IMR-90 (cell line): ENCODE measurements at regions not wholly inside any gene's neighbourhood (a gene's known extent, or its start where the extent isn't known, plus 50 kb on each side); places are given as distances from the start of the nearest gene placed in this dataset.

Experiments
- ATAC-seq: fragments of 200-7000 bp; cut with Tn5 transposase; 2 replicates; pipeline ENCODE4 v1.9.1; 2020; ENCODE audit warnings: low read depth, mild to moderate bottlenecking, moderate library complexity
- BruUV-seq: library from RNA; stranded (reverse); fragments of 400-500 nt; replicated peaks from 2 replicates; lab custom pipeline; 2021; lab: Mats Ljungman, UMichigan
- CTCF ChIA-PET: fragments of 300-600 bp; formaldehyde crosslinking; extraction: SDS; loops from one replicate; lab custom pipeline; 2021; ENCODE audit warnings: antibody characterized with exemption; lab: Yijun Ruan, JAX
- POLR2A ChIA-PET: fragments of 300-600 bp; sonication (Branson Sonifier 250); formaldehyde crosslinking; loops from one replicate; lab custom pipeline; 2022; ENCODE audit warnings: antibody characterized with exemption; ENCODE audit not compliant: unreplicated experiment; lab: Charles Lee
- DNase-seq: peaks from one replicate; pipeline ENCODE4 v3.0.0; 2013
- H2AFZ ChIP-seq: replicated peaks from 2 replicates; pipeline ENCODE3; 2013; ENCODE audit warnings: low read length, mild to moderate bottlenecking; ENCODE audit not compliant: poor library complexity
- H2AK5ac ChIP-seq: 2 replicates; pipeline ENCODE4 v1.6.1; 2013; ENCODE audit warnings: low read depth, low read length, inconsistent platforms
- H2AK9ac ChIP-seq: replicated peaks from 2 replicates; pipeline ENCODE3; 2013; ENCODE audit warnings: mild to moderate bottlenecking, low read depth, low read length, moderate library complexity; ENCODE audit not compliant: poor library complexity
- H2BK120ac ChIP-seq: 2 replicates; pipeline ENCODE4 v1.6.1; 2013; ENCODE audit warnings: low read depth, low read length, inconsistent platforms
- H2BK15ac ChIP-seq: 3 replicates; pipeline ENCODE4 v1.6.1; 2013; ENCODE audit warnings: low read depth, low read length, inconsistent platforms
- H2BK20ac ChIP-seq: 2 replicates; pipeline ENCODE4 v1.6.1; 2013; ENCODE audit warnings: low read depth, mild to moderate bottlenecking, inconsistent platforms, low read length, moderate library complexity
- H2BK5ac ChIP-seq: 2 replicates; pipeline ENCODE4 v1.6.1; 2013; ENCODE audit warnings: mild to moderate bottlenecking, low read depth, low read length, inconsistent platforms; ENCODE audit not compliant: poor library complexity, severe bottlenecking
- H3K14ac ChIP-seq: replicated peaks from 2 replicates; pipeline ENCODE4 v1.6.1; 2013; ENCODE audit warnings: low read depth, low read length, inconsistent platforms
- H3K18ac ChIP-seq: 2 replicates; pipeline ENCODE4 v1.6.1; 2013; ENCODE audit warnings: low read depth, low read length, control low read depth
- H3K23ac ChIP-seq: 2 replicates; pipeline ENCODE4 v1.6.1; 2013; ENCODE audit warnings: low read depth, low read length, inconsistent platforms
- H3K27ac ChIP-seq: 2 replicates; pipeline ENCODE4 v1.5.1; 2013; ENCODE audit warnings: mild to moderate bottlenecking, control low read depth, low read length; ENCODE audit not compliant: insufficient read depth
- H3K27me3 ChIP-seq: 2 replicates; pipeline ENCODE4 v1.6.1; 2013; ENCODE audit warnings: low read length; ENCODE audit not compliant: control insufficient read depth, insufficient read depth
- H3K36me3 ChIP-seq: 2 replicates; pipeline ENCODE4 v1.6.1; 2013; ENCODE audit warnings: low read length, mixed read lengths; ENCODE audit not compliant: control insufficient read depth, insufficient read depth
- H3K4ac ChIP-seq: 2 replicates; pipeline ENCODE4 v1.6.1; 2013; ENCODE audit warnings: low read depth, low read length, inconsistent platforms
- H3K4me1 ChIP-seq: 2 replicates; pipeline ENCODE4 v1.6.1; 2013; ENCODE audit warnings: low read length, mixed read lengths; ENCODE audit not compliant: control insufficient read depth, insufficient read depth
- H3K4me2 ChIP-seq: 2 replicates; pipeline ENCODE4 v1.6.1; 2013; ENCODE audit warnings: low read depth, mild to moderate bottlenecking, control low read depth, low read length, moderate library complexity
- H3K4me3 ChIP-seq: 2 replicates; pipeline ENCODE4 v1.5.1; 2013; ENCODE audit warnings: low read depth, mild to moderate bottlenecking, control low read depth, low read length, moderate library complexity; ENCODE audit not compliant: insufficient read depth
- H3K56ac ChIP-seq: 2 replicates; pipeline ENCODE4 v1.6.1; 2013; ENCODE audit warnings: low read length, inconsistent platforms; ENCODE audit not compliant: insufficient read depth; ENCODE audit errors: extremely low read depth
- H3K79me1 ChIP-seq, 2 experiments: 2 replicates each; pipeline ENCODE4 v1.6.1; 2013; ENCODE audit warnings: low read length in 2 of 2, inconsistent platforms in 1 of 2, low read depth in 1 of 2
- H3K9ac ChIP-seq: 2 replicates; pipeline ENCODE4 v1.6.1; 2013; ENCODE audit warnings: low read depth, low read length, control low read depth
- H3K9me1 ChIP-seq: 2 replicates; pipeline ENCODE4 v1.6.1; 2013; ENCODE audit warnings: low read length, inconsistent platforms; ENCODE audit not compliant: insufficient read depth
- H3K9me3 ChIP-seq: 2 replicates; pipeline ENCODE4 v1.6.1; 2013; ENCODE audit warnings: low read length; ENCODE audit not compliant: control insufficient read depth, insufficient read depth
- H4K20me1 ChIP-seq: 2 replicates; pipeline ENCODE4 v1.6.1; 2013; ENCODE audit warnings: low read length, inconsistent platforms; ENCODE audit not compliant: insufficient read depth
- H4K5ac ChIP-seq: 2 replicates; pipeline ENCODE4 v1.6.1; 2013; ENCODE audit warnings: mild to moderate bottlenecking, low read depth, low read length, control low read depth
- H4K8ac ChIP-seq, 2 experiments: 2 replicates each; pipeline ENCODE4 v1.6.1; 2013; ENCODE audit warnings: low read depth in 2 of 2, low read length in 2 of 2, control low read depth in 1 of 2, inconsistent platforms in 1 of 2
- H4K91ac ChIP-seq: 2 replicates; pipeline ENCODE4 v1.6.1; 2013; ENCODE audit warnings: low read depth, low read length, inconsistent platforms; ENCODE audit not compliant: insufficient read depth
- RAD21 ChIP-seq: IDR thresholded peaks from 2 replicates; pipeline ENCODE4 v1.6.1; 2012; ENCODE audit warnings: low read length, improper control_type of control experiment
- WGBS, 2 experiments: methylation state at CpG; one replicate each; pipeline versions ENCODE4 v1.1.5 to v1.1.7; 2013; ENCODE audit warnings: missing lambda C conversion rate in 2 of 2; ENCODE audit not compliant: insufficient read length in 1 of 2; ENCODE audit errors: extremely low coverage in 2 of 2; 5-methylcytosine and 5-hydroxymethylcytosine counted together
- dilution Hi-C: fragments of 300-500 bp; cut with HindIII; formaldehyde crosslinking; loops from one replicate; pipeline ENCODE4 v1.14.3; 2018; ENCODE audit warnings: low sequenced_read_pairs; ENCODE audit not compliant: unreplicated experiment
- in situ Hi-C: fragments of 300-500 bp; cut with MboI; formaldehyde crosslinking; loops from 3 replicates; pipeline ENCODE4 v1.14.3; 2019; ENCODE audit warnings: low sequenced_read_pairs, inconsistent platforms, mixed read lengths
- intact Hi-C: fragments of 100-400 bp; cut with micrococcal nuclease; formaldehyde crosslinking; loops from 2 replicates; pipeline ENCODE4 v1.10.0; 2022

DNA sequence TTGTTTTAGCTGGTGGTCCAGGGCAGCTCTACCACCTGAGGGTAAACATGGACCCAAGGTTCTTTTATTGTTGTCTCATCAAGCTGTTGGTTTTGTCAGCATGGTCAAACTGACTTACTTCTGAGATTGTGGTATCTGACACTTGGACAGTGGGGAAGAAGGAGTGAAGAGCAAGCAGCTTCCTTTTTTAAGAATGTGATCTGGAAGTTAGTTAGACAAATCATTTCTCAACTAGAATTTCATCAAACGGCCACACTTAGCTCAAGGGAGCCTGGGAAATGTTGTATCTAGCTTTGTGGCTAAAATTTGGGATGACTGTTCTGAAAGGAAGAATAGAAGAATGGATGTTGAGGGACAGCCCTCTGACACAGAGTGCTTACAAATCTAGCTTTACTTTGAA is 215.2 kb downstream of the ZNF621 start:
- no CpG with 5 or more reads among the region's 1 CpG for WGBS, 2 experiments
- dilution Hi-C loops: no loop called here
- CTCF ChIA-PET: interaction anchor here (0.6 kb wide), 1 partner anchor 918 kb away, joined by 4 read pairs; no protein-coding TSS in a partner anchor

More for the DNA sequence above, 215.2 kb downstream of the ZNF621 start:
- Histone ChIP-seq H3K4ac (no peak overlapping the region), H3K4me3 (no peak overlapping the region), H2BK15ac (no peak overlapping the region), H2BK120ac (no peak overlapping the region), H3K23ac (no peak overlapping the region), H2AK9ac (no peak overlapping the region), H3K18ac (no peak overlapping the region), H2BK20ac (no peak overlapping the region), H2BK5ac (no peak overlapping the region), H3K14ac (no peak overlapping the region), H4K8ac (no peak overlapping the region), H3K4me1 (no peaks in the 10 kb centered on the region), H3K56ac (no peak overlapping the region), H3K4me2 (no peak overlapping the region), H3K36me3 (no peaks in the 10 kb centered on the region), H4K5ac (no peak overlapping the region), H2AK5ac (no peak overlapping the region), H4K20me1 (no peaks in the 10 kb centered on the region), H3K9ac (no peak overlapping the region), H3K27me3 (no peaks in the 10 kb centered on the region), H3K27ac (no peak overlapping the region), H2AFZ (no peak overlapping the region), H3K9me1 (no peaks in the 10 kb centered on the region), H3K9me3 (no peaks in the 10 kb centered on the region), H3K79me1 (no peaks in the 10 kb centered on the region), H4K91ac (no peak overlapping the region)
- TF ChIP-seq RAD21: no peak
- POLR2A ChIA-PET: no interaction called here
- ATAC-seq (no peak), DNase-seq (no peak)
- intact Hi-C loops: no loop called here
- in situ Hi-C loops: no loop called here
- BruUV-seq: no TSS peak
